OCI-LY3 (cell line): ENCODE measurements at regions not wholly inside any gene's neighbourhood (a gene's known extent, or its start where the extent isn't known, plus 50 kb on each side); places are given as distances from the start of the nearest gene placed in this dataset.

ENCODE experiments used
- CTCF ChIP-seq: fragments of 200-600, 300-600 bp; sonication (generic); IDR thresholded peaks from 2 replicates; pipeline ENCODE4 v1.5.1; 2014; ENCODE audit warnings: antibody characterized with exemption, low read length, low read depth
- EZH2phosphoT487 ChIP-seq: fragments of 200-600 bp; shearing (Covaris generic); IDR thresholded peaks from 2 replicates; pipeline ENCODE4 v1.6.1; 2018; ENCODE audit warnings: antibody characterized with exemption, mixed run types, low read depth

- no peak for TF ChIP-seq CTCF
- TF ChIP-seq EZH2phosphoT487 = no peak
Measured at GRCh38 chr14:40713387-40713786, 893.3 kb upstream of the LRFN5 start.
